HG02852 (cell line): ENCODE measurements at regions not wholly inside any gene's neighbourhood (a gene's known extent, or its start where the extent isn't known, plus 50 kb on each side); places are given as distances from the start of the nearest gene placed in this dataset.

ENCODE experiments used
- ATAC-seq: cut with Tn5 transposase; IDR thresholded peaks from one replicate; pipeline ENCODE4 v1.9.1; 2021; ENCODE audit warnings: mild to moderate bottlenecking, moderate library complexity; ENCODE audit not compliant: unreplicated experiment

DNA sequence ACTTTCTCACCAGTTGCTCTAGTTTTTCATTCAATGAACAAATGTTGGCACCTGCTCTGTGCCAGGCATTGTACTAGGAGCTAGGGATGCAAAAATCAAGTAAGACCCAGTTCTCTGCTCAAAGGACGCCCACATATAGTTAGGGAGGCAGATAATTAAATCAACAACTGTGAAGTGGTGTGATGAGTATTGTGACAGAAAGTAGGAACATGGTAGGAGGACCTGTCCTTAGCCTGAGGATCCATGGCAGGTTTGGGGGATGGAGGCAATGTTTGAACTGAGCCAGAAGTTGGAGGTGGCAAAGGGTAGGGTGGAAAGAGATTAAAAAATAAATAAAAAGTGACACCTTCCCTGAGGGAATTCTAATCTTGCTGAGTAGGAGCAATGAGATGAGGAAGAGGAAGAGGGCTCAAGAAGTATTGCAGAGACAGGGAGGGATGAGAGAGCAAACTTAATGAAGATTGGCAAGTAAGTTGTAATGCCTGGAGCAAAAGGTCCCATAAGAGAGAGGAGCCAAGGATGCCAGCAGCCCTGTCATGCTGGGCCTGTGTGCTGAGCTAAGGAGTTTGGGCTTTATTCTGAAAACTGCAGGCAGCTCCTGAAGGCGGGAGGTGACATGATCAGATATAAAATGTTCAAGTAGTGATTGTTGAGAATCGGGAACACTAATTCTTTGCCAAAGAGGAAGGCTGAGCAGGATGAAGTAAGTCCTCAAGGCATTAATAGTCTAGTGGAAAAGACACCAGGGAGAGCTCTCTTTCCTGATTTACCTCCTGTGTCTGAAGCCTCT is 184.3 kb upstream of the PPP2R3A start:
- no peak for ATAC-seq

DNA sequence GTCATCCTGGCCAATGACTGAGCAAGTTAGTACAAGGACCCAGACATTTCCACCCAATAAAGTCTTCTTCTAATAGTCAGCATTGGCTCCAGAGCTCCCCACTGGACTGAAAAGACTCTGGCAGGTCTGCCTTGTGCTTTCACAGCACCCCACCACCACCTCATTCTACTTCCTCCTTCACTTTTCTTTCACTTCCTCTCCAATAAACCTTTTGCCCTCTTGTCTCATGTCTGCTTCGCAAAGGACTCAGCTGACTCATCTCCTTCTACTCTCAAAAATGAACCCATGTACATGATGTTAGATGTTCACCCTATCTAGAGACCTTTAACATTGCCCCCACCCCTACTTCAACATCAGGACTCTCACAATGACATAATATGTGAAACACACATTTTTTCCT is 181.0 kb upstream of the PPP2R3A start:
- ATAC-seq: no peak

GRCh38 chr3:135788146-135788545 is 177.4 kb upstream of the PPP2R3A start:
- no peak for ATAC-seq

GRCh38 chr3:135788978-135789377 is 176.6 kb upstream of the PPP2R3A start:
- ATAC-seq: no peak

GRCh38 chr3:135792174-135792573 is 173.4 kb upstream of the PPP2R3A start:
- ATAC-seq: no peak

DNA sequence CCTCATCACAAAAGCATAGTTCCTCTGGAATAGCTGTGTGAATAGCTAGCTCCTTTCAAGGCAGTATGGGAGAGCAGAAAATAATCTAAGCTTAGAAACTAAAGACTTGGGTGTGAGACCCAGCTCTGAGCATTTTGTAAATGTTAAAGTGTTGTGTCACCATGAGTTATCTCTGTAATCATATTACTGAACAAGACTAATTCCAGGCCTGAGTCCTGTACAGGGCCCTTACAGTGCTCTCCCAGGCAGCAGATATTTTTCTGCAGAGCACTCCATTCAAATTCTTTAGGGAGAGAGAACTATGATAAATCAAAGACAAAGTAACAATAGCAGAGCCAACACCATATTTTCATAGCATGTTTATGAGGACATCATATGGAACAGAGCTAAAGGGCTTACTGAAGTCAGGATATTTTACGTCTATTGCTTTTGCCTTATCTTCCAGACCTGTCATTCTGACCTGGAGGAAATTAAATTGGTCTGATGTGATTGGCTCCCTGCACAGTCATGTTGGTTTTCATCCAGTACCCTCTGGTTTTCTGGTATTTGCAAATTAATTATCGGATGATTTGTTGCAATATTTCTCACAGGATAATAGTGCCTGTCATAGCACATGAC is 172.6 kb upstream of the PPP2R3A start:
- no peak for ATAC-seq

DNA sequence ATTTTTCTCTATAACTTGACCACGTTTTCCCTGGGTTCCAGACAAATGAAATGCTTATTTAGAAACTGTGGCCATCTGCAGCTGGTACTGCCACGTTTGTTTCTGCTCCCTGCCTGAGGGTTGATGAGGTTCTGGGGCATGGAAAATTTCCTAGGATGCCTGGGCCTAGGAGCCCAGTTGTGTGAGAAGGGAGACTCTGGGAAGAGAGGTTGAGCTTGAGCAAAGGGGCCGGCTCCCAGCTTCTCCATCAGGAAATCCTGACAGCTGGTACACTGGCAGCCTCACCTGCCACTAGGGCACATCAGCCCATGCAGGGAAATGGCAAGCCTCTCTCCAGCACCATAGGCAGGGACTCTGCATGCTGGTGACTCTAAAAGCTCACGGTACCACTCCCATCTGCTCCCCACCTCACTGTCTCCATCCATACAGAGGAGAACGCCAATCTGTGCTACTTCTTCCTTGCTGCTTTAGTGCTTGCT is 165.4 kb upstream of the PPP2R3A start:
- no peak for ATAC-seq

DNA sequence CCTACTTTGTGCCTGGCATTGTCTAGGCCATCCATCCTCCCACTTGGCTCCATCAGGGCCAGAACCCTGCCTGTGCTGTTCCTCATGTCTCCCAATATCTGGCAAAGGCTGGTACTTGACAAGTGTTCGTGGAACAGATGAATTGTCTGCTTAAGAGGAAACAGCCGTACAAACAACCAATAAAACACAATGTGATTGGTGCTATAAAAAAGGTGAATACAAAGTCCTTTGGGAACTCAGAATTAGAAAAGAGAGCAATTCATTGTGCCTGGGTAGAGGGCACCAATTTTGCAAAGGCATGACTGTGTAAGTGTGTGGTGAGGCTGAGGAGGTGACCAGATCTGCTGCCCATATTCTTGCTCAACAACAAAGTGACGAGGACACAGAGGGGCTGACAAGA is 164.5 kb upstream of the PPP2R3A start:
- ATAC-seq: no peak

- no peak for ATAC-seq
Measured at GRCh38 chr3:135802171-135802570, 163.4 kb upstream of the PPP2R3A start.

GRCh38 chr3:135803028-135803692 is 162.4 kb upstream of the PPP2R3A start:
- ATAC-seq: no peak

DNA sequence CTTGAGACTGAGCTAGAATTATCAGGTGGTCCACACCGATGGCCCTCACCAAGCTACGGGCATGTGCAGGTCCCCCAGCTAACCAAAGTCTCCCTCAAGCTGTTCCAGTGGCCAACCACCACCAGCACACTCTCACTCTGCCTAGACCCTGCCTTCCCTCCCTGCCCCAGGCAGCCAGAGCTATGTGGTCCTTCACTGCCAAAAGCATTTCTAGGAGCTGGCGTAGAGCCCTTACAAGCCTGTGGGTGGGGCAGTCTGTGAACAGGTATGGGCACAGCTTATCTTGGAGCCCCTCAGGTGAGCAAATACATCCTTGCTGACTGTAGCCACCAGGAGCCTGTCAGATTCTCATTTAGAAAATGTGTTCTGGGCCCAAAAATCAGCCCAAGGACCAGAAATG is 159.8 kb upstream of the PPP2R3A start:
- no peak for ATAC-seq

DNA sequence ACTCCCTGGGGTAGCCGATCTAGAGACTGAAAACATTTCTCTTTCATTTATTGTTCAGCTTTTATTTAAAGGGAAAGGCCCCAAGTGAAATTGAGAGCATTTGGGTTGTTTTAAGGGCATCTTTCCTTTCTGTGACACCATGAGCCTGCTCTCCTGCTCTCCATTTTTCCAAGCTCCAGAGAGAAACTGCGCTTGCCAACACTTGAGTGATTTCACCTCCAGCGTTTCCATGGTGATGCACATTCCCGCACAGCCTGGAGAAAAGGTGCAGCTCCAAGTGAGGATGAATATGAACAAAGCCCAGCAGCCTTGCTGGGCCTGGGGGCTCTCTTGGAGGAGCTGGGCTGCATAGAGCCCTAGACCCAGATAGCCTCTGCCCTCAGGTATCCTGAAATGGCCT is 159.2 kb upstream of the PPP2R3A start:
- no peak for ATAC-seq

- ATAC-seq: no peak
Measured at GRCh38 chr3:135807879-135808278, 157.6 kb upstream of the PPP2R3A start.

- no peak for ATAC-seq
Measured at GRCh38 chr3:135809021-135809634, 156.4 kb upstream of the PPP2R3A start.

DNA sequence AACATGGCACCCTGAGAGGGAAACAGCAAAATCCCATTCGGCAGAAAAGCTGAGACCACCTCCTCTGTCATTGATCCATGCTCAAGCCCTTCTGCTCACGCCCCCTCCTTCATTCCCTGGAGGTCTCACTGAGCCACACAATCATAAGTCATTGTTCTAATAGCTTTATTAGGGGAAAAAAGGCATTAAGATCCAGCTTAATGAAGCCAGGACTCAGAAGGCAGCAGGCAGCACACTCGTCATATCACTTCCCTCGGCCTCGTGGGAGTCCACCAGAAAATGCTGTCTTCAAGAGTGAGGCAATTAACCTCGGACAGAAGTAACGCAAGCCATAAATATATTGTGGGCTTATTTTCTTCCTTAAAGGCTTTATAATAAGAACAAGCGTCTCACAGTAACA is 153.9 kb upstream of the PPP2R3A start:
- no peak for ATAC-seq

- no peak for ATAC-seq
Measured at GRCh38 chr3:135812057-135812456, 153.5 kb upstream of the PPP2R3A start.

DNA sequence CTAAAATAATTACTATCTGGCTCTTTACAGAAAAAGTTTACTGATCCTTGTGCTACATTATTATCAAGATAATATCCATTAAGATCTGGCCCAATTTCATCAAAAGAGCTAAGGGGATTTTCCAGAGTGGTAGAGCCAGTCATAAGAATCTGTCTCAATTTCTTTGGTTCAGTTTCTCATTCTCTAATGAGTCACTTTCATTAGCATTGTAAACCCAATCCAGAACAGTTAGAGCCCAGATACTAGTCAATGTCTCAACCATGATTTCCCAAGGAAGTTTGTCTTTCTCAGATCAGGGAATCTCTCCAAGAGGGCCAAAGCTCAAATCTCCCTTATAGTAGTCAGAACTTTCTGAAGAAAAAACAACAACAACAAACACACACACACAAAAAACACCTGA is 131.1 kb upstream of the PPP2R3A start:
- no peak for ATAC-seq

DNA sequence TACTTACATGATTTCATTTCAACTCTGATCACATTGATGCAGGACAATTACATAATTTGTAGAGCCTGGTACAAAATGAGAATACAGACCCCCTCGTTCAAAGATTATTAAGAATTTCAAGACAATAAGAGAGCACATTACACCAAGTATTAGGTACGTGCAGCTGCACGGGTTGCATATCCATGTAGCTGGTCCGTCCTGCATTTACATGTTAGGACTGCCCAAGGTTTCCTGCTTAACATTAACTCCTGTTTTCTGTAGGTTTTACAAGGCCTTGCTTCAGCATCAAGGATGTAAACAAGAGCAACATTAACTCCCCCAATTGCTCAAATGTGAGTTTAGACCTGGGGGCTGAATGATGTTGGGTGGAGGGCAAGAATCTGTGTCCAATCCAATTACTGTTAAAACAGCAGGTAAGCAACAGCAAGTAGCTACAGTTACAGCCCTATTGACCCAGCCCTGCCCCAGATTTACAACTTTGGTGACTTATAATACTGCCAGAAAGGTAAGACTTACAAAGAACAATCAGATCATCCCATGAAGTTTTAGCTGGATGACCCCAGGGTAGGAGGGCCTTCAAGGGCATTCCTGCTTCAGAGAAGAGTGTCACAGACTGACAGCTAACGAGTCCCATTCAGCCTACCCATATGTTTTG is 127.4 kb upstream of the PPP2R3A start:
- ATAC-seq: no peak

DNA sequence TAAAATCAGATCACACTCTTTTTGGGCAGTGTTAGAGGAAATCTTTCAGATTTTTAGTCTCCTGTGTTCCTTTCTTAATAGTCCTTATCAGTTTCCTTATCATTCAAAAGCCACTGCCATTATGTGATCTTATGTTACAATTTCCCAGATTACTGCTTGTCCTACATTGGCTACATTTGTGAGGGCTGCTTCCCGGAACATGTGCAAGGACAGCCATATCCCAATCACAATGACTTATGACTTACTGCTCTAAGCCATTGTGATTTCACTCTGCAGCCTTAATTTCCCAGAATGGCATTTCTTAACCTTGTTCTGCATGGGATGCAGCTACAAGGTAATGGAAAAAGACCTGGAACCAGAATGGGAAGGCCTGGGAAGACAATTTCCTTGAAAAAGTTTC is 125.1 kb upstream of the PPP2R3A start:
- ATAC-seq: no peak

DNA sequence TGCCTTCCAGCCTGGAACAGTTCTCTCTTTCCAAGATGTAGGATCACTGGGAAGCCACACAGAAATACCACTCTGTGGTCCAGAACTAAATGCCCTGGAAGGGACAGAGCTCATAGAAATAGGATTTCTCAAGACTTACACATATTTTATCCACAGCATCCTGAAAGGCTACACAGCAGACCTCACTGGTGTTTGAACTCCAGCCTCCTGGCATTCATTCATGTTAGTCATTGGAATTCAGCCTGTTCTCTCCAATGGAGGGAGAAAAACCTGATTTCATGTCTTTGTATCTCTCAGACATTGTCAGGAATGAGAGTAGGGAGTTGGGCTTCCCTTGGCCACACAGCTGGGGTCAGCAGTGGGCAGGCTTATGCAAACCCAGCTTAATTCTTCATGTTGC is 121.1 kb upstream of the PPP2R3A start:
- no peak for ATAC-seq

DNA sequence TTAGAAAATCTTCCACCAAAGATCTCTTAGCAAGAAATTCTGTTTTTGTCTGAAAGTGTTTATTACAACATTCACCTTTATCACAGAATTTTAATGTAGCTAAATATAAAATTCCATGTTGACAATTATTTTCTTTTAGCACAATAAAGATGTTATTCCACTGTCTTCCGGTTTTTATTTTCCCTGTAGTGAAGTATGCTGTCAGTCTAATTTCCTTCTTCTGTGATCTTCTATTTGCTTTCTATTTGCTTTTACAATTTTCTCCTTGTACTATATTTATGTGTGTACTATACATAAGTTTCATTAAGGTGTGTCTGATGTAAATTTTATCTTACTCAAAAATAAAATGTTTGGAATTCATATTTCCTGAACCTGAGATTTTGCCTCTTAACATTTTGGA is 117.5 kb upstream of the PPP2R3A start:
- ATAC-seq: no peak
